ENCODE measurements at regions not wholly inside any gene's neighbourhood (a gene's known extent, or its start where the extent isn't known, plus 50 kb on each side); places are given as distances from the start of the nearest gene placed in this dataset.

DNA sequence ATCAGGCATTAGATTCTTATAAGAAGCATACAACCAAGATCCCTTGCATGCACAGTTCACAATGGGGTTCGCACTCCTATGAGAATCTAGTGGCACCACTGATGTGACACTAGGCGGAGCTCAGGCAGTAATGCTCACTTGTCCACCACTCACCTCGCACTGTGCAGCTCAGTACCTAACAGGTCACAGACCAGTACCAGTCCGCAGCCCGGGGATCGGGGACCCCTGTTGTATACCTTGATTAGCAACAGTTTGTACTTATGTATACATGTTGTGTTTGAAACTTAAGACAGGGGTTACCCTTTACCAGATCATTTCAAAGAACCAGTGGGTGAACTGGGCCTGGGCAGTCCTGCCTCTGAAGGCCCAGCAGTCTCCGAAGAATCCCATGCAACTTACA lies 103.7 kb downstream of the PMP22 start:
- WGBS, 2 donors (ENCODE audit: low coverage in 1 of 2) = 96 to 100% methylated on average over 1 to 5 of the region's 7 CpGs
- no peak for ATAC-seq
- Histone ChIP-seq H3K4me1 (no peaks in the 10 kb centered on the region), H3K27me3 (peaks cover 16% of the 10 kb centered on the region), H3K27ac (no peak overlapping the region), H3K4me3 (no peak overlapping the region), H3K9me3 (no peaks in the 10 kb centered on the region), H3K36me3 (no peaks in the 10 kb centered on the region)
- TF ChIP-seq CTCF (IDR thresholded peaks at IDR 0.05) = no peak
- no peak for TF ChIP-seq EP300 (IDR thresholded peaks at IDR 0.05)
- no peak for TF ChIP-seq POLR2A (IDR thresholded peaks at IDR 0.05)
- TF ChIP-seq POLR2AphosphoS5 (IDR thresholded peaks at IDR 0.05) = no peak

- TF ChIP-seq POLR2AphosphoS5 (IDR thresholded peaks at IDR 0.05) (no peak), POLR2A (IDR thresholded peaks at IDR 0.05) (no peak), EP300 (IDR thresholded peaks at IDR 0.05) (no peak), CTCF (IDR thresholded peaks at IDR 0.05) (no peak)
- Histone ChIP-seq H3K27ac (no peak overlapping the region), H3K27me3 (peaks cover 25% of the 10 kb centered on the region), H3K4me3 (no peak overlapping the region), H3K9me3 (no peaks in the 10 kb centered on the region), H3K4me1 (peaks cover 0 to 9% (median 0%) of the 10 kb centered on the region in 3 donors), H3K36me3 (no peaks in the 10 kb centered on the region)
- no peak for ATAC-seq
- WGBS, 2 donors (ENCODE audit: low coverage in 1 of 2) = 46 to 49% methylated on average over 5 of the region's 5 CpGs
Observed at GRCh38 chr17:15157051-15157450, 108.1 kb downstream of the PMP22 start.

DNA sequence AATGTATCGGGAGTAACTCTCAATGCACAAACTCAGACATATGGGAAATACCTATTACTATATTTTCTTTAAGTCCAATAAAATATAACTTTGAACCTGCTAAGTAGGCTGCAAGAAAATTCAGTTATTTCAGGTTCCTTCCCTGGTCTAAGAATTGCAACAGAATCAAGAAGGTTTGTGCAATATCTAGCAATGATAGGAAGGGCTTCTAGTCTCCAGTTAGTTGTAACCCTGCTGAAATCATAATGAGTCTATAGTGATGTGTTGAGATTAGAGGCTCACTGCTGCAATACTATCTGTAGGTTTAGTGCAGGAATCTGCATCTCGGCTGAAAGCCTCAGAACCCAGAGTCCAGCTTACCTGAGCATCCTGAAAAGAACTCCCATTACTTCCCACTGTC lies 110.5 kb downstream of the PMP22 start:
- Histone ChIP-seq H3K27ac (no peak overlapping the region), H3K4me1 (peaks cover 0 to 9% (median 0%) of the 10 kb centered on the region in 3 donors), H3K27me3 (peaks cover 25% of the 10 kb centered on the region), H3K36me3 (no peaks in the 10 kb centered on the region), H3K4me3 (no peak overlapping the region), H3K9me3 (no peaks in the 10 kb centered on the region)
- TF ChIP-seq POLR2A (IDR thresholded peaks at IDR 0.05) (no peak), POLR2AphosphoS5 (IDR thresholded peaks at IDR 0.05) (no peak), EP300 (IDR thresholded peaks at IDR 0.05) (no peak), CTCF (IDR thresholded peaks at IDR 0.05) (no peak)
- WGBS, 2 donors (ENCODE audit: low coverage in 1 of 2) = 52 to 84% methylated on average over 2 of the region's 2 CpGs
- no peak for ATAC-seq

- no peaks in the 10 kb centered on the region for H3K36me3 ChIP-seq
- peaks cover 14% of the 10 kb centered on the region for H3K27me3 ChIP-seq
- H3K27ac ChIP-seq = no peak overlapping the region
- H3K4me1 ChIP-seq = no peaks in the 10 kb centered on the region
- ATAC-seq = no peak
- no peak overlapping the region for H3K4me3 ChIP-seq
- 64 to 72% methylated on average over 5 of the region's 5 CpGs for WGBS, 2 donors (ENCODE audit: low coverage in 1 of 2)
- TF ChIP-seq POLR2A (IDR thresholded peaks at IDR 0.05) (no peak), POLR2AphosphoS5 (IDR thresholded peaks at IDR 0.05) (no peak), EP300 (IDR thresholded peaks at IDR 0.05) (no peak), CTCF (IDR thresholded peaks at IDR 0.05) (no peak)
- H3K9me3 ChIP-seq = no peaks in the 10 kb centered on the region
Observed at GRCh38 chr17:15145621-15146020, 119.5 kb downstream of the PMP22 start.

DNA sequence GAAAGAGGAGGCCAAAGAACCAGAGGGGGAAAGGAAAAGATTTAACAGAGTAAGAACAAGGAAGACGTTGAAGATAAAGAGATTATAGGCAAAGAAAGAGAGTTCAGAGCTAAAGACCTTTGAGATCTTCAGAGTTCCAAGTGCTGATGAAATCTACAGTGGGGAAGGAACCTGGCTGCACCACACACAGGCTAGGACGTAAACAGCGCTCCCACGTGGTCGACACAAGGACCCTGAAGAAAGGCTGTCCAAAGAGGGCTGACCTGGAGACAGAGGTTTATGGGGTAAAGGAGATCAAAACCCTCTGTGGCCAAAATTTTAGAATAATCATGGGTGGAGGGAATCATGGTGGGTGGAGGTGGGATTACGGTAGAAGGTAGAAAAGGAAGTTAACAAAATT lies 121.6 kb downstream of the PMP22 start:
- no peak for ATAC-seq
- no peaks in the 10 kb centered on the region for H3K4me1 ChIP-seq
- H3K4me3 ChIP-seq = no peak overlapping the region
- WGBS, 2 donors (ENCODE audit: low coverage in 1 of 2) = 66 to 77% methylated on average over 5 to 6 of the region's 6 CpGs
- H3K9me3 ChIP-seq = no peaks in the 10 kb centered on the region
- no peak overlapping the region for H3K27ac ChIP-seq
- H3K36me3 ChIP-seq = no peaks in the 10 kb centered on the region
- H3K27me3 ChIP-seq = peaks cover 14% of the 10 kb centered on the region
- TF ChIP-seq POLR2AphosphoS5 (IDR thresholded peaks at IDR 0.05) (no peak), CTCF (IDR thresholded peaks at IDR 0.05) (no peak), EP300 (IDR thresholded peaks at IDR 0.05) (no peak)
